Right cardiac atrium (tissue), 5 donors: ENCODE measurements at regions not wholly inside any gene's neighbourhood (a gene's known extent, or its start where the extent isn't known, plus 50 kb on each side); places are given as distances from the start of the nearest gene placed in this dataset.

Experiments used
- ATAC-seq, 2 donors: fragments of 200-7000 bp; cut with Tn5 transposase; one replicate each; pipeline versions ENCODE4 v1.8.0 to v1.9.1; 2020; ENCODE audit warnings: moderate library complexity in 2 of 2, mild to moderate bottlenecking in 1 of 2
- DNase-seq, 3 donors: peaks; one replicate each; pipeline ENCODE4 v3.0.0-alpha.2; 2020
- H3K27ac ChIP-seq: one replicate; pipeline ENCODE4 v1.5.1; 2013; ENCODE audit warnings: mild to moderate bottlenecking, low read length, control low read depth, moderate library complexity
- H3K27me3 ChIP-seq: one replicate; pipeline ENCODE4 v1.6.1; 2013; ENCODE audit not compliant: control insufficient read depth, insufficient read depth
- H3K4me1 ChIP-seq: one replicate; pipeline ENCODE4 v1.6.1; 2013; ENCODE audit warnings: low read length; ENCODE audit not compliant: control insufficient read depth, insufficient read depth
- H3K4me3 ChIP-seq: one replicate; pipeline ENCODE4 v1.5.1; 2013; ENCODE audit warnings: low read length, control low read depth
- H3K9me3 ChIP-seq: one replicate; pipeline ENCODE4 v1.6.1; 2013; ENCODE audit warnings: low read length; ENCODE audit not compliant: control insufficient read depth
- WGBS: extraction: QIAGEN DNeasy Blood & Tissue Kit; methylation state at CpG from one replicate; pipeline ENCODE4 v1.1.7; 2013; 5-methylcytosine and 5-hydroxymethylcytosine counted together
- intact Hi-C, 4 donors: fragments of 100-400 bp; cut with DNase I; formaldehyde crosslinking; loops; one replicate each; pipeline versions ENCODE4 v1.11.0 to v1.14.0; 2022 to 2023
- donor health status: healthy with polysubstance abuse.
- donor health status: DM: no; HTN: yes; CAD: no.
- donor health status: DM: no; HTN: no; CAD: no.
- donor health status: DM: no; HTN: yes; CAD: no; lungs with severe emphysema.
- donor health status: DM: yes; HTN: yes; CAD: no.

GRCh38 chr15:37789881-37790280 lies 144.6 kb upstream of the TMCO5A start:
- H3K27ac ChIP-seq = no peak overlapping the region
- DNase-seq (no peak), ATAC-seq (no peak)
- no peaks in the 10 kb centered on the region for H3K4me1 ChIP-seq
- H3K4me3 ChIP-seq = no peak overlapping the region
- intact Hi-C loops = no loop called here
- no peaks in the 10 kb centered on the region for H3K9me3 ChIP-seq
- no peaks in the 10 kb centered on the region for H3K27me3 ChIP-seq

GRCh38 chr15:37791693-37792092 lies 142.7 kb upstream of the TMCO5A start:
- no peaks in the 10 kb centered on the region for H3K27me3 ChIP-seq
- intact Hi-C loops = no loop called here
- ATAC-seq = no peak

GRCh38 chr15:37792351-37792750 lies 142.1 kb upstream of the TMCO5A start:
- intact Hi-C loops = no loop called here
- ATAC-seq (no peak), DNase-seq (no peak)
- no peak overlapping the region for H3K4me3 ChIP-seq
- 91% methylated on average over 4 of the region's 4 CpGs for WGBS
- no peaks in the 10 kb centered on the region for H3K4me1 ChIP-seq
- H3K27ac ChIP-seq = no peak overlapping the region
- H3K27me3 ChIP-seq = no peaks in the 10 kb centered on the region
- H3K9me3 ChIP-seq = no peaks in the 10 kb centered on the region

More at GRCh38 chr15:37791693-37792092, 142.7 kb upstream of the TMCO5A start:
- Histone ChIP-seq H3K9me3 (no peaks in the 10 kb centered on the region), H3K27ac (no peak overlapping the region), H3K4me3 (no peak overlapping the region), H3K4me1 (no peaks in the 10 kb centered on the region)
- DNase-seq = no peak
- WGBS = 60% methylated on average over 3 of the region's 3 CpGs

- 8% methylated on average over 2 of the region's 2 CpGs for WGBS
- intact Hi-C loops = no loop called here
- no peaks in the 10 kb centered on the region for H3K27me3 ChIP-seq
- no peaks in the 10 kb centered on the region for H3K4me1 ChIP-seq
- ATAC-seq (no peak), DNase-seq (no peak)
- H3K4me3 ChIP-seq = no peak overlapping the region
- no peak overlapping the region for H3K27ac ChIP-seq
- H3K9me3 ChIP-seq = peaks cover 3% of the 10 kb centered on the region
These were observed 140.6 kb upstream of the TMCO5A start for GRCh38 chr15:37793851-37794250.

- no peak overlapping the region for H3K4me3 ChIP-seq
- ATAC-seq = no peak
- DNase-seq = no peak
- H3K4me1 ChIP-seq = no peaks in the 10 kb centered on the region
- intact Hi-C loops = no loop called here
- no peak overlapping the region for H3K27ac ChIP-seq
- peaks cover 3% of the 10 kb centered on the region for H3K9me3 ChIP-seq
- WGBS = 31% methylated on average over 1 of the region's 1 CpG
- H3K27me3 ChIP-seq = no peaks in the 10 kb centered on the region
These were observed 139.5 kb upstream of the TMCO5A start for GRCh38 chr15:37794947-37795346.

- H3K9me3 ChIP-seq = peaks cover 3% of the 10 kb centered on the region
- 78% methylated on average over 3 of the region's 3 CpGs for WGBS
- ATAC-seq (no peak), DNase-seq (no peak)
- H3K4me1 ChIP-seq = no peaks in the 10 kb centered on the region
- no peak overlapping the region for H3K4me3 ChIP-seq
- H3K27me3 ChIP-seq = no peaks in the 10 kb centered on the region
- H3K27ac ChIP-seq = no peak overlapping the region
- intact Hi-C loops = no loop called here
These were observed 132.9 kb upstream of the TMCO5A start for GRCh38 chr15:37801529-37801928.

- 53% methylated on average over 1 of the region's 1 CpG for WGBS
- ATAC-seq (no peak), DNase-seq (no peak)
- Histone ChIP-seq H3K27ac (no peak overlapping the region), H3K27me3 (no peaks in the 10 kb centered on the region), H3K4me3 (no peak overlapping the region), H3K9me3 (no peaks in the 10 kb centered on the region), H3K4me1 (no peaks in the 10 kb centered on the region)
- intact Hi-C loops = no loop called here
These were observed 127.6 kb upstream of the TMCO5A start for GRCh38 chr15:37806808-37807207.

- no peak overlapping the region for H3K4me3 ChIP-seq
- H3K9me3 ChIP-seq = no peaks in the 10 kb centered on the region
- no peaks in the 10 kb centered on the region for H3K27me3 ChIP-seq
- intact Hi-C loops = no loop called here
- DNase-seq (no peak), ATAC-seq (no peak)
- no peaks in the 10 kb centered on the region for H3K4me1 ChIP-seq
- no peak overlapping the region for H3K27ac ChIP-seq
These were observed 124.1 kb upstream of the TMCO5A start for GRCh38 chr15:37810381-37810780.

GRCh38 chr15:37813306-37813705 lies 121.1 kb upstream of the TMCO5A start:
- no peak overlapping the region for H3K4me3 ChIP-seq
- no peak for ATAC-seq
- WGBS = 83% methylated on average over 3 of the region's 3 CpGs

GRCh38 chr15:37814847-37815515 lies 119.5 kb upstream of the TMCO5A start:
- ATAC-seq = no peak
- Histone ChIP-seq H3K27ac (no peak overlapping the region), H3K9me3 (no peaks in the 10 kb centered on the region), H3K4me1 (no peaks in the 10 kb centered on the region), H3K27me3 (no peaks in the 10 kb centered on the region), H3K4me3 (no peak overlapping the region)
- intact Hi-C loops = no loop called here
- no peak for DNase-seq
- 47% methylated on average over 5 of the region's 5 CpGs for WGBS

More at GRCh38 chr15:37813306-37813705, 121.1 kb upstream of the TMCO5A start:
- intact Hi-C loops = no loop called here
- DNase-seq = no peak
- Histone ChIP-seq H3K27ac (no peak overlapping the region), H3K9me3 (no peaks in the 10 kb centered on the region), H3K27me3 (no peaks in the 10 kb centered on the region), H3K4me1 (no peaks in the 10 kb centered on the region)

- H3K27me3 ChIP-seq = no peaks in the 10 kb centered on the region
These were observed 116.2 kb upstream of the TMCO5A start for GRCh38 chr15:37818152-37818677.

GRCh38 chr15:37819191-37819590 lies 115.2 kb upstream of the TMCO5A start:
- WGBS = 57% methylated on average over 1 of the region's 1 CpG
- no peaks in the 10 kb centered on the region for H3K4me1 ChIP-seq
- no peak overlapping the region for H3K27ac ChIP-seq
- intact Hi-C loops = no loop called here
- no peaks in the 10 kb centered on the region for H3K27me3 ChIP-seq
- DNase-seq (no peak), ATAC-seq (no peak)
- no peak overlapping the region for H3K4me3 ChIP-seq
- no peaks in the 10 kb centered on the region for H3K9me3 ChIP-seq

More at GRCh38 chr15:37818152-37818677, 116.2 kb upstream of the TMCO5A start:
- H3K9me3 ChIP-seq = no peaks in the 10 kb centered on the region
- intact Hi-C loops = no loop called here
- ATAC-seq = no peak
- 52% methylated on average over 11 of the region's 11 CpGs for WGBS
- DNase-seq = no peak
- H3K27ac ChIP-seq = no peak overlapping the region
- H3K4me3 ChIP-seq = no peak overlapping the region
- H3K4me1 ChIP-seq = no peaks in the 10 kb centered on the region
